PC-9 (cell line): ENCODE measurements at regions not wholly inside any gene's neighbourhood (a gene's known extent, or its start where the extent isn't known, plus 50 kb on each side); places are given as distances from the start of the nearest gene placed in this dataset.
"Not testable (repeated sequence)": the region's sequence is repeated elsewhere in the genome, so short reads cannot be mapped to it uniquely, and the experiment has no call there.

Experiments
- BruUV-seq: library from RNA; stranded (reverse); fragments of 400-500 nt; replicated peaks from 2 replicates; lab custom pipeline; 2021; lab: Mats Ljungman, UMichigan
- CTCF ChIA-PET: fragments of 300-600 bp; sonication (Branson Sonifier 250); formaldehyde crosslinking; loops from one replicate; lab custom pipeline; 2022; ENCODE audit warnings: antibody characterized with exemption; lab: Charles Lee
- POLR2A ChIA-PET: fragments of 300-600 bp; sonication (Branson Sonifier 250); formaldehyde crosslinking; loops from one replicate; lab custom pipeline; 2022; ENCODE audit warnings: antibody characterized with exemption; ENCODE audit not compliant: unreplicated experiment; lab: Charles Lee
- DNase-seq, 2 experiments: peaks; one replicate each; pipeline versions ENCODE4 v3.0.0 to v3.0.0-alpha.2; 2015 to 2022; ENCODE audit warnings: mixed read lengths in 1 of 2
- H2AFZ ChIP-seq: fragments of 200-600 bp; sonication (generic); 2 replicates; pipeline ENCODE4 v1.8.1; 2017; ENCODE audit warnings: antibody characterized with exemption
- H3F3A ChIP-seq: fragments of 200-600 bp; sonication (generic); 2 replicates; pipeline ENCODE4 v1.8.1; 2017; ENCODE audit warnings: antibody characterized with exemption, mild to moderate bottlenecking, low read depth; ENCODE audit not compliant: insufficient read depth
- H3K27ac ChIP-seq: fragments of 200-600 bp; sonication (generic); 2 replicates; pipeline ENCODE4 v1.6.1; 2016; ENCODE audit warnings: mixed run types
- H3K27me3 ChIP-seq: fragments of 200-600 bp; sonication (generic); 2 replicates; pipeline ENCODE4 v1.6.1; 2016; ENCODE audit warnings: low read depth, mixed run types; ENCODE audit not compliant: insufficient read depth
- H3K36me3 ChIP-seq: fragments of 200-600 bp; sonication (generic); 2 replicates; pipeline ENCODE4 v1.6.1; 2016; ENCODE audit warnings: low read depth, mixed run types
- H3K4me1 ChIP-seq: fragments of 200-600 bp; sonication (generic); replicated peaks from 2 replicates; pipeline ENCODE4 v1.6.1; 2016; ENCODE audit warnings: mixed run types; ENCODE audit not compliant: insufficient read depth
- H3K4me2 ChIP-seq: fragments of 200-600 bp; sonication (generic); 2 replicates; pipeline ENCODE4 v1.6.1; 2017; ENCODE audit warnings: mixed run types
- H3K4me3 ChIP-seq: fragments of 200-600 bp; sonication (generic); 2 replicates; pipeline ENCODE4 v1.6.1; 2016; ENCODE audit warnings: mixed run types
- H3K79me2 ChIP-seq: fragments of 200-600 bp; sonication (generic); 2 replicates; pipeline ENCODE4 v1.6.1; 2017; ENCODE audit warnings: low read depth, mixed run types
- H3K9me2 ChIP-seq: fragments of 200-600 bp; sonication (generic); 2 replicates; pipeline ENCODE4 v1.8.1; 2017; ENCODE audit warnings: mild to moderate bottlenecking; ENCODE audit not compliant: insufficient read depth
- H3K9me3 ChIP-seq: fragments of 200-600 bp; sonication (generic); 2 replicates; pipeline ENCODE4 v1.8.1; 2016; ENCODE audit warnings: low read depth; ENCODE audit not compliant: insufficient read depth
- H4K20me1 ChIP-seq: fragments of 200-600 bp; sonication (generic); 2 replicates; pipeline ENCODE4 v1.8.1; 2017; ENCODE audit not compliant: insufficient read depth
- EZH2 ChIP-seq: fragments of 200-600 bp; sonication (generic); IDR thresholded peaks from 2 replicates; pipeline ENCODE4 v1.8.0; 2017; ENCODE audit warnings: antibody characterized with exemption, low read depth
- intact Hi-C: fragments of 100-400 bp; cut with micrococcal nuclease; formaldehyde crosslinking; loops from one replicate; pipeline ENCODE4 v1.10.0; 2022; ENCODE audit not compliant: unreplicated experiment
- TF ChIP-seq, protein P1 (sequence below): fragments of 200-600 bp; sonication (generic); conservative IDR thresholded peaks from 2 replicates; pipeline ENCODE4 v1.6.1; 2017; ENCODE audit warnings: mixed run types, antibody characterized with exemption, mild to moderate bottlenecking, moderate library complexity

DNA sequence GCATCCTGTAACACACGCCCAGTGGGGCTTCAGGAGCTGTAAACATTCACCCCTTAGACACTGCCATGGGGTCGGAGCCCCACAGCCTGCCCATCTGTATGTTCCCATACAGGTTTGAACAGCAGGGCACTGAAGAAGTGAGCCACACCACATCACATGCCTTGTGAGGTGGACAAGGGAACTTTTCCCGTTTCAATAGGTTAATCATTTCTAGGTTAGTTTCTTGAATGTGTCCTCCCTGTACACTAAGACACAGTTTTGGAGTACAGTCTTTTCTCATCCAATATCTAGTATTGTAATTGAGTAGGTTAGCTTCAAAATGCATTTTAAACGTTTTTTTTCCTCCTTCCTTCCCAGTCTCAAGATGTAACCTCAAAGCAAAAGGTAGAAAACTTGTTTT, 700.2 kb upstream of the PCDH20 start:
- CTCF ChIA-PET, result no interaction called here
- Histone ChIP-seq H3K9me3 (no peaks in the 10 kb centered on the region), H3K27ac (no peak overlapping the region), H3K4me3 (no peak overlapping the region), H3F3A (no peaks in the 10 kb centered on the region), H2AFZ (no peak overlapping the region), H3K36me3 (no peaks in the 10 kb centered on the region), H3K9me2 (no peaks in the 10 kb centered on the region), H3K27me3 (no peaks in the 10 kb centered on the region), H3K4me1 (no peaks in the 10 kb centered on the region), H4K20me1 (no peaks in the 10 kb centered on the region), H3K79me2 (no peaks in the 10 kb centered on the region), H3K4me2 (no peak overlapping the region)
- POLR2A ChIA-PET, result no interaction called here
- no TSS peak for BruUV-seq
- TF ChIP-seq, protein P1, sequence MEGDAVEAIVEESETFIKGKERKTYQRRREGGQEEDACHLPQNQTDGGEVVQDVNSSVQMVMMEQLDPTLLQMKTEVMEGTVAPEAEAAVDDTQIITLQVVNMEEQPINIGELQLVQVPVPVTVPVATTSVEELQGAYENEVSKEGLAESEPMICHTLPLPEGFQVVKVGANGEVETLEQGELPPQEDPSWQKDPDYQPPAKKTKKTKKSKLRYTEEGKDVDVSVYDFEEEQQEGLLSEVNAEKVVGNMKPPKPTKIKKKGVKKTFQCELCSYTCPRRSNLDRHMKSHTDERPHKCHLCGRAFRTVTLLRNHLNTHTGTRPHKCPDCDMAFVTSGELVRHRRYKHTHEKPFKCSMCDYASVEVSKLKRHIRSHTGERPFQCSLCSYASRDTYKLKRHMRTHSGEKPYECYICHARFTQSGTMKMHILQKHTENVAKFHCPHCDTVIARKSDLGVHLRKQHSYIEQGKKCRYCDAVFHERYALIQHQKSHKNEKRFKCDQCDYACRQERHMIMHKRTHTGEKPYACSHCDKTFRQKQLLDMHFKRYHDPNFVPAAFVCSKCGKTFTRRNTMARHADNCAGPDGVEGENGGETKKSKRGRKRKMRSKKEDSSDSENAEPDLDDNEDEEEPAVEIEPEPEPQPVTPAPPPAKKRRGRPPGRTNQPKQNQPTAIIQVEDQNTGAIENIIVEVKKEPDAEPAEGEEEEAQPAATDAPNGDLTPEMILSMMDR, result no peak
- no peak for TF ChIP-seq EZH2
- intact Hi-C loops, result no loop called here
- DNase-seq, result no peak

DNA sequence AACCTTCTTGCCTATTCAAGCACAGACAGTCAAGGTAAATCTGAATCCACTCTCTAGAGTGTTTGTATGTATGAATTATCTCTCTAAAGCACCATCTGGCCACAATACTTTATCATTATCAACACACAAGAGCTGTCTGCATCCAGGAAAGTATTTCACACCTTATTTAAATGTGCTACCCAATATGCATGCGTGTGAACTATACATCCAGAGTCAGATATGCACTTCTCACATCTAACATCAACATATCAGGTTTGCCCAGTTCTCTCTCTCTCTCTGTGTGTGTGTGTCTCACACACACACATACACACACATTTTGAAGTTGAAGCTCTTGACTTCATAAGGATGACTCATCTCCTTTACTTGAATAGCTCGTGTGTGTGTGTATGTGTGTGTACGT, 697.5 kb upstream of the PCDH20 start:
- no peak for DNase-seq
- ChIA-PET POLR2A (no interaction called here), CTCF (no interaction called here)
- no peaks in the 10 kb centered on the region for H3K4me1 ChIP-seq
- H3K9me2 ChIP-seq, result no peaks in the 10 kb centered on the region
- no TSS peak for BruUV-seq
- no peaks in the 10 kb centered on the region for H3F3A ChIP-seq
- no peak overlapping the region for H3K4me3 ChIP-seq
- no peaks in the 10 kb centered on the region for H4K20me1 ChIP-seq
- no peak overlapping the region for H2AFZ ChIP-seq
- TF ChIP-seq EZH2, result no peak
- TF ChIP-seq, protein P1, result no peak
- no peaks in the 10 kb centered on the region for H3K27me3 ChIP-seq
- H3K79me2 ChIP-seq, result no peaks in the 10 kb centered on the region
- intact Hi-C loops, result no loop called here
- no peaks in the 10 kb centered on the region for H3K9me3 ChIP-seq
- no peak overlapping the region for H3K4me2 ChIP-seq
- H3K36me3 ChIP-seq, result no peaks in the 10 kb centered on the region
- H3K27ac ChIP-seq, result no peak overlapping the region

- Histone ChIP-seq H3F3A (no peaks in the 10 kb centered on the region), H3K9me2 (no peaks in the 10 kb centered on the region), H3K36me3 (no peaks in the 10 kb centered on the region), H3K4me2 (no peak overlapping the region), H3K9me3 (no peaks in the 10 kb centered on the region), H3K79me2 (no peaks in the 10 kb centered on the region), H3K4me3 (no peak overlapping the region), H3K4me1 (no peaks in the 10 kb centered on the region), H2AFZ (no peak overlapping the region), H3K27me3 (no peaks in the 10 kb centered on the region), H4K20me1 (no peaks in the 10 kb centered on the region), H3K27ac (no peak overlapping the region)
- CTCF ChIA-PET, result no interaction called here
- no peak for TF ChIP-seq EZH2
- TF ChIP-seq, protein P1, result no peak
- BruUV-seq, result no TSS peak
- DNase-seq, result no peak
- intact Hi-C loops, result no loop called here
- POLR2A ChIA-PET, result no interaction called here
These were observed 694.4 kb upstream of the PCDH20 start for GRCh38 chr13:62110079-62110478.

GRCh38 chr13:62104136-62104535, 688.5 kb upstream of the PCDH20 start:
- BruUV-seq, H3K79me2 ChIP-seq, H3K4me3 ChIP-seq, H4K20me1 ChIP-seq, H3K27ac ChIP-seq, DNase-seq, intact Hi-C loops, H3K4me2 ChIP-seq, CTCF ChIA-PET, POLR2A ChIA-PET, H3K27me3 ChIP-seq, H3K36me3 ChIP-seq, H2AFZ ChIP-seq, H3K9me2 ChIP-seq, H3F3A ChIP-seq, H3K9me3 ChIP-seq, H3K4me1 ChIP-seq: not testable (repeated sequence)
